ENCODE measurements at regions not wholly inside any gene's neighbourhood (a gene's known extent, or its start where the extent isn't known, plus 50 kb on each side); places are given as distances from the start of the nearest gene placed in this dataset.

GRCh38 chr11:72507050-72507449, 72.7 kb upstream of the CLPB start:
- TF ChIP-seq POLR2A (IDR thresholded peaks at IDR 0.05) (no peak), CTCF (IDR thresholded peaks at IDR 0.05) (no peak)
